Esophagus muscularis mucosa (tissue), 4 donors: ENCODE measurements at regions not wholly inside any gene's neighbourhood (a gene's known extent, or its start where the extent isn't known, plus 50 kb on each side); places are given as distances from the start of the nearest gene placed in this dataset.

ENCODE experiments used
- DNase-seq: peaks from one replicate; pipeline ENCODE4 v3.0.0-alpha.2; 2017; ENCODE audit errors: extremely low spot score
- H3K27ac ChIP-seq, 4 donors: fragments of 200-600 bp; sonication (generic); replicated peaks in 1 of 4; 1 replicate in 3 of 4; 2 replicates in 1 of 4; pipeline ENCODE4 v1.5.1; 2016 to 2019; ENCODE audit warnings: mild to moderate bottlenecking in 1 of 4
- H3K27me3 ChIP-seq, 4 donors: fragments of 200-600 bp; sonication (generic); one replicate each; pipeline versions ENCODE4 v1.5.1 to v1.6.0; 2016 to 2019
- H3K36me3 ChIP-seq, 4 donors: fragments of 200-600 bp; sonication (generic); one replicate each; pipeline ENCODE4 v1.5.1; 2016 to 2019
- H3K4me1 ChIP-seq, 4 donors: fragments of 200-600 bp; sonication (generic); one replicate each; pipeline ENCODE4 v1.5.1; 2016 to 2019
- H3K4me3 ChIP-seq, 4 donors: fragments of 200-600 bp; sonication (generic); 1 replicate in 2 of 4; 2 replicates in 2 of 4; pipeline ENCODE4 v1.5.1; 2016 to 2019; ENCODE audit warnings: mild to moderate bottlenecking in 4 of 4, moderate library complexity in 1 of 4
- H3K9me3 ChIP-seq, 4 donors: fragments of 200-600 bp; sonication (generic); 1 replicate in 3 of 4; 2 replicates in 1 of 4; pipeline ENCODE4 v1.5.1; 2016 to 2019
- CTCF ChIP-seq, 3 experiments: fragments of 200-600 bp in 2 of 3; fragments of 450-650 bp in 1 of 3; sonication (generic) in 2 of 3; IDR thresholded peaks; one replicate each; pipeline ENCODE4 v1.5.1; 2017 to 2019; ENCODE audit warnings: antibody characterized with exemption in 3 of 3, mild to moderate bottlenecking in 2 of 3, moderate library complexity in 1 of 3
- EP300 ChIP-seq: sonication (generic); formaldehyde crosslinking; IDR thresholded peaks from one replicate; pipeline ENCODE4 v1.6.1; 2017; ENCODE audit warnings: antibody characterized with exemption
- POLR2A ChIP-seq: fragments of 450-650 bp; IDR thresholded peaks from one replicate; pipeline ENCODE4 v1.6.1; 2017; ENCODE audit warnings: antibody characterized with exemption, moderate library complexity, mild to moderate bottlenecking, low read depth
- POLR2AphosphoS5 ChIP-seq, 2 donors: sonication (generic); formaldehyde crosslinking; IDR thresholded peaks; one replicate each; pipeline ENCODE4 v1.6.1; 2017; ENCODE audit warnings: antibody characterized with exemption in 2 of 2
- WGBS: methylation state at CpG from one replicate; pipeline ENCODE4 v1.1.5; 2018; 5-methylcytosine and 5-hydroxymethylcytosine counted together
- intact Hi-C: fragments of 100-400 bp; cut with DNase I; formaldehyde crosslinking; loops from one replicate; pipeline ENCODE4 v1.15.1; 2023

DNA sequence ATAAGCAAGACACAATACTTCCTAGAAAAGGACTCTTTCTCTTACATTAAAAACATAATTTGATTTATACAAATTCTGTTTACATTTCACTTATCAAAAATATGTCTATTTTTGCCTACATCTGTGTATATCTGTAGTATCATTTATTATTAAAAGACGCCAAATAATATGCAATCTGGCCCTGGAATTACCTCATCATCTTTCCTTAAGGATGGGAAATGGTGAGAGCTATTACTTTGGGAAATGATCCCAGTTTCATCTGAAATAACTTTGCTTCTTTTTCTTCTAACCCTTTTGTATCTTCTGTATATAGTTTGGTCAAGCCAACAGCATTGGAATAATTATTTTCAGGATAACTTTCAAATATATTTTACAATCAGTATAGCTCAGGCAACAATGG lies 85.0 kb downstream of the FAS start:
- no peaks in the 10 kb centered on the region for H3K36me3 ChIP-seq
- H3K9me3 ChIP-seq = no peaks in the 10 kb centered on the region
- H3K4me3 ChIP-seq = no peak overlapping the region
- peaks cover 0 to 9% (median 4%) of the 10 kb centered on the region in 4 donors for H3K4me1 ChIP-seq
- intact Hi-C loops = no loop called here
- H3K27ac ChIP-seq = no peak overlapping the region
- H3K27me3 ChIP-seq = no peaks in the 10 kb centered on the region
- no peak for DNase-seq
- WGBS = 94% methylated on average over 1 of the region's 1 CpG
- TF ChIP-seq EP300 = no peak
- no peak for TF ChIP-seq POLR2A
- no peak for TF ChIP-seq CTCF (IDR thresholded peaks at IDR 0.05)
- no peak for TF ChIP-seq POLR2AphosphoS5 (IDR thresholded peaks at IDR 0.05)

GRCh38 chr10:89074120-89074519 lies 83.5 kb downstream of the FAS start:
- no peaks in the 10 kb centered on the region for H3K9me3 ChIP-seq
- no peak overlapping the region for H3K4me3 ChIP-seq
- no peaks in the 10 kb centered on the region for H3K36me3 ChIP-seq
- 54% methylated on average over 3 of the region's 3 CpGs for WGBS
- intact Hi-C loops = no loop called here
- H3K27me3 ChIP-seq = no peaks in the 10 kb centered on the region
- TF ChIP-seq POLR2AphosphoS5 (IDR thresholded peaks at IDR 0.05) (peak in 1 of 2 donors; percentile 34), POLR2A (no peak)
- H3K4me1 ChIP-seq = peaks cover 0 to 9% (median 4%) of the 10 kb centered on the region in 4 donors
- H3K27ac ChIP-seq = peak overlapping the region; percentile 6 to 35 (median 24)
- no peak for DNase-seq

DNA sequence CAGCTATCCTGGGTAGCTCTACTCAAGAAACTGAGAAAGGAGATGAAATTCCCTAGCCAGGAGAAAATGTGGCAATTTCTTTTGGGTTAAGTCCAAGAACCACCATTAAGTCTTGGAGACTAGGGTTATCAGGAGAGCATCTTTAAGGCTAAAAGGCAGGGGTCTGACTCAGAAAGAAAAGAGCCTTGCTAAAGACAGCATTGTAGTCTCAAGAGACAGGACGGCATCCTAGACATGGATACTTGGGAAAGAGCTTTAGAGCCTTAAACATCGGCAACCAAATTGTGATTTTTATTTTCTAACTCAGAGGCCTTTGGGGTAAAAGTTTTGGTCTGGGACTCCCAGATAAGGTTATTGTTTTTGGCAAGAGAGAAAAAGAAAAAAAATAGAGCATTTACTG lies 83.1 kb downstream of the FAS start:
- TF ChIP-seq EP300 = no peak
- TF ChIP-seq CTCF (IDR thresholded peaks at IDR 0.05) = no peak
- no peak for TF ChIP-seq POLR2AphosphoS5 (IDR thresholded peaks at IDR 0.05)
- no peak for TF ChIP-seq POLR2A
- H3K36me3 ChIP-seq = no peaks in the 10 kb centered on the region
- no peak for DNase-seq
- no peaks in the 10 kb centered on the region for H3K27me3 ChIP-seq
- WGBS = 72% methylated on average over 2 of the region's 2 CpGs
- peaks cover 0 to 8% (median 4%) of the 10 kb centered on the region in 4 donors for H3K4me1 ChIP-seq
- intact Hi-C loops = no loop called here
- H3K4me3 ChIP-seq = no peak overlapping the region
- H3K27ac ChIP-seq = peak overlapping the region in 3 of 4 donors; percentile 6 to 35 (median 18)
- no peaks in the 10 kb centered on the region for H3K9me3 ChIP-seq

DNA sequence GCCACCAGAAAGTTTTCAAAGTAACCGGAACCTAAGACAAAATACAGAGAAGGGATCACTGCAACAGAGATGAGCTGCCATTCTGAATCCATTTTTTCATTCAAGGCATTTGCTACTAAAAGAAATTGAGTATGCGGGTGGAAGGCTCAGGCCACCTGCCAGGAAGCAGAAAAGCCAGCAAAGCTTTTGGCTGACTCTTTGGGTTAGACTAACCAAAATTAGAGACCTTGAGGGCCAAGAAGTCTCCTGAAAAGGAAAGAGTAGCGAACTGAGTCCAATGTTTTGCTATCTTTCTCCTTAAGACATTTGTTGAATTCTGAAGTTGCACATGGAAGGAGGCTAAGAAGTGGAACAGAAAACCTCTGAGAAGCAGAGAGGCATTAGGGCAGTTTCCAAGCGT lies 79.0 kb downstream of the FAS start:
- TF ChIP-seq POLR2AphosphoS5 (IDR thresholded peaks at IDR 0.05) = no peak
- TF ChIP-seq EP300 = no peak
- no peak for TF ChIP-seq CTCF (IDR thresholded peaks at IDR 0.05)
- TF ChIP-seq POLR2A = no peak
- intact Hi-C loops = no loop called here
- Histone ChIP-seq H3K9me3 (no peaks in the 10 kb centered on the region), H3K4me3 (no peak overlapping the region), H3K36me3 (no peaks in the 10 kb centered on the region), H3K27ac (peak overlapping the region in 3 of 4 donors; percentile 13 to 41 (median 16)), H3K4me1 (peaks cover 6 to 16% (median 13%) of the 10 kb centered on the region in 4 donors), H3K27me3 (no peaks in the 10 kb centered on the region)
- WGBS = 73% methylated on average over 4 of the region's 4 CpGs
- no peak for DNase-seq
